GM23248 (cell line): ENCODE measurements at regions not wholly inside any gene's neighbourhood (a gene's known extent, or its start where the extent isn't known, plus 50 kb on each side); places are given as distances from the start of the nearest gene placed in this dataset.

Source experiments
- EZH2 ChIP-seq: fragments of 200-600 bp; sonication (generic); IDR thresholded peaks from 2 replicates; pipeline ENCODE4 v1.6.1; 2018; ENCODE audit warnings: antibody characterized with exemption, mild to moderate bottlenecking; ENCODE audit not compliant: insufficient read depth, poor library complexity, severe bottlenecking
- EZH2phosphoT487 ChIP-seq: fragments of 200-600 bp; sonication (generic); IDR thresholded peaks from 2 replicates; pipeline ENCODE4 v1.6.1; 2018; ENCODE audit warnings: antibody characterized with exemption, moderate library complexity, mild to moderate bottlenecking, low read depth; ENCODE audit not compliant: insufficient read depth

DNA sequence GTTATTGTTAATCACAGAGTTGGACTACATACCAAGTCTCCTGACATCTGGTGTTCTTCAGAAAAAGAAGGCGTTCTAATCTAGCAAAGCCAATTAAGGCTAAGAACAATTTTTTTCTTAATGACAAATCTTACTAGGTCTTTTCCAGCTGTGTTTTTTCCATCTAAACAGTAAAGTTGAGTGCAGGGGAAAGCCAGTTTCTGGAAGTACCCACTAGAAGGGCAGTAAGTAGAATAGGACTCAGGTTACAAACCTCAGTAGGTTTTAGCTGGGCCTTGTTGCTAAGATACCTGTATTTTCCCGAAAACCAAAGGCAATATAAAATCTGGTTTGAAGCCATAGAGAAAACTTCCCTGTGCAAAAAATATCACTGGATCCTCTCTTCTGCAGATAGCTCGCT is 351.9 kb downstream of the ETS1 start:
- TF ChIP-seq EZH2: no peak
- no peak for TF ChIP-seq EZH2phosphoT487
